Astrocyte (in vitro differentiated cells and primary cell): ENCODE measurements at regions not wholly inside any gene's neighbourhood (a gene's known extent, or its start where the extent isn't known, plus 50 kb on each side); places are given as distances from the start of the nearest gene placed in this dataset.
A peak's percentile ranks its signal among the peaks of the same experiment; 100 is the strongest.

Experiments
- DNase-seq: peaks from one replicate; pipeline ENCODE4 v3.0.0-alpha.2; 2010; ENCODE audit warnings: low read depth
- FAIRE-seq: peaks from 2 replicates; lab custom pipeline; 2011; peaks lifted over from hg19 to GRCh38; lab: Jason Lieb, UNC
- H2AFZ ChIP-seq: 2 replicates; pipeline ENCODE4 v1.6.0; 2012; ENCODE audit warnings: low read depth, low read length, inconsistent platforms
- H3K27ac ChIP-seq: 2 replicates; pipeline ENCODE4 v1.5.1; 2011; ENCODE audit warnings: low read depth, low read length, inconsistent platforms
- H3K27me3 ChIP-seq: 2 replicates; pipeline ENCODE4 v1.6.0; 2011; ENCODE audit warnings: low read length, inconsistent platforms; ENCODE audit not compliant: insufficient read depth
- H3K36me3 ChIP-seq: 2 replicates; pipeline ENCODE4 v1.5.1; 2011; ENCODE audit warnings: low read length, inconsistent platforms; ENCODE audit not compliant: insufficient read depth
- H3K4me1 ChIP-seq: 2 replicates; pipeline ENCODE4 v1.5.1; 2011; ENCODE audit warnings: low read length, inconsistent platforms; ENCODE audit not compliant: insufficient read depth
- H3K4me2 ChIP-seq: 2 replicates; pipeline ENCODE4 v1.6.0; 2012; ENCODE audit warnings: low read length, inconsistent platforms
- H3K4me3 ChIP-seq: 2 replicates; pipeline ENCODE4 v1.5.1; 2011; ENCODE audit warnings: low read depth, mild to moderate bottlenecking, low read length, inconsistent platforms; ENCODE audit not compliant: insufficient read depth
- H3K79me2 ChIP-seq: 2 replicates; pipeline ENCODE4 v1.6.0; 2012; ENCODE audit warnings: mild to moderate bottlenecking, low read length, inconsistent platforms; ENCODE audit not compliant: insufficient read depth
- H3K9ac ChIP-seq: 2 replicates; pipeline ENCODE4 v1.6.0; 2012; ENCODE audit warnings: mild to moderate bottlenecking, low read length, inconsistent platforms
- H3K9me3 ChIP-seq: 2 replicates; pipeline ENCODE4 v1.5.1; 2012; ENCODE audit warnings: low read depth, mild to moderate bottlenecking, low read length, inconsistent platforms; ENCODE audit not compliant: insufficient read depth
- H4K20me1 ChIP-seq: 2 replicates; pipeline ENCODE4 v1.6.0; 2012; ENCODE audit warnings: low read length, inconsistent platforms; ENCODE audit not compliant: insufficient read depth
- H3K27ac Mint-ChIP-seq: one replicate; pipeline ENCODE4 v1.8.0; 2021; ENCODE audit warnings: mild to moderate bottlenecking, mixed read lengths; ENCODE audit not compliant: unreplicated experiment
- H3K27me3 Mint-ChIP-seq: one replicate; pipeline ENCODE4 v1.8.0; 2021; ENCODE audit warnings: low read depth, mixed read lengths; ENCODE audit not compliant: unreplicated experiment
- H3K36me3 Mint-ChIP-seq: one replicate; pipeline ENCODE4 v1.8.0; 2021; ENCODE audit warnings: low read depth, mixed read lengths; ENCODE audit not compliant: unreplicated experiment
- H3K4me1 Mint-ChIP-seq: one replicate; pipeline ENCODE4 v1.8.0; 2021; ENCODE audit warnings: low read depth, mixed read lengths; ENCODE audit not compliant: unreplicated experiment
- H3K4me3 Mint-ChIP-seq: one replicate; pipeline ENCODE4 v1.8.0; 2021; ENCODE audit warnings: mild to moderate bottlenecking, moderate library complexity, mixed read lengths; ENCODE audit not compliant: unreplicated experiment
- H3K9me3 Mint-ChIP-seq: one replicate; pipeline ENCODE4 v1.8.0; 2021; ENCODE audit warnings: mild to moderate bottlenecking, mixed read lengths; ENCODE audit not compliant: unreplicated experiment
- CTCF ChIP-seq: IDR thresholded peaks from 2 replicates; pipeline ENCODE4 v1.5.1; 2011; ENCODE audit warnings: low read depth, mild to moderate bottlenecking, inconsistent platforms, low read length, moderate library complexity; ENCODE audit not compliant: insufficient read depth
- EZH2 ChIP-seq: IDR thresholded peaks from 2 replicates; pipeline ENCODE4 v1.6.1; 2012; ENCODE audit warnings: mild to moderate bottlenecking, low read length, inconsistent platforms; ENCODE audit not compliant: insufficient read depth

- Mint-ChIP-seq H3K9me3 (peaks cover 3% of the 10 kb centered on the region), H3K4me1 (peaks cover 16% of the 10 kb centered on the region), H3K4me3 (no peak overlapping the region), H3K36me3 (peaks cover 5% of the 10 kb centered on the region), H3K27ac (peak overlapping the region; percentile 96), H3K27me3 (no peaks in the 10 kb centered on the region)
- Histone ChIP-seq H4K20me1 (no peaks in the 10 kb centered on the region), H3K4me2 (no peak overlapping the region), H3K27ac (no peak overlapping the region), H3K79me2 (no peaks in the 10 kb centered on the region), H3K4me1 (peaks cover 5% of the 10 kb centered on the region), H3K9ac (no peak overlapping the region), H2AFZ (no peak overlapping the region), H3K4me3 (no peak overlapping the region), H3K36me3 (no peaks in the 10 kb centered on the region), H3K27me3 (no peaks in the 10 kb centered on the region), H3K9me3 (no peaks in the 10 kb centered on the region)
- TF ChIP-seq CTCF, result no peak
- DNase-seq (no peak), FAIRE-seq (no peak)
These were observed 339.8 kb downstream of the PAPSS1 start for GRCh38 chr4:107380190-107380589.

- Mint-ChIP-seq H3K4me3 (no peak overlapping the region), H3K27me3 (no peaks in the 10 kb centered on the region), H3K4me1 (peaks cover 16% of the 10 kb centered on the region), H3K9me3 (peaks cover 3% of the 10 kb centered on the region), H3K27ac (peak overlapping the region; percentile 96), H3K36me3 (peaks cover 5% of the 10 kb centered on the region)
- Histone ChIP-seq H3K4me3 (no peak overlapping the region), H2AFZ (peak overlapping the region; percentile 29), H3K27me3 (no peaks in the 10 kb centered on the region), H3K27ac (no peak overlapping the region), H3K9me3 (no peaks in the 10 kb centered on the region), H3K79me2 (no peaks in the 10 kb centered on the region), H3K9ac (no peak overlapping the region), H4K20me1 (no peaks in the 10 kb centered on the region), H3K36me3 (no peaks in the 10 kb centered on the region), H3K4me2 (no peak overlapping the region), H3K4me1 (peaks cover 5% of the 10 kb centered on the region)
- TF ChIP-seq CTCF (no peak), EZH2 (no peak)
- DNase-seq (peak; percentile 40), FAIRE-seq (no peak)
These were observed 340.8 kb downstream of the PAPSS1 start for GRCh38 chr4:107379054-107379869.

GRCh38 chr4:107376293-107376692, 340.2 kb upstream of the DKK2 start:
- Mint-ChIP-seq H3K4me1 (peaks cover 16% of the 10 kb centered on the region), H3K9me3 (peaks cover 3% of the 10 kb centered on the region), H3K4me3 (no peak overlapping the region), H3K27ac (no peak overlapping the region), H3K36me3 (peaks cover 5% of the 10 kb centered on the region), H3K27me3 (no peaks in the 10 kb centered on the region)
- Histone ChIP-seq H3K9ac (no peak overlapping the region), H3K27me3 (no peaks in the 10 kb centered on the region), H3K27ac (no peak overlapping the region), H3K9me3 (no peaks in the 10 kb centered on the region), H3K4me1 (peaks cover 5% of the 10 kb centered on the region), H3K79me2 (no peaks in the 10 kb centered on the region), H2AFZ (no peak overlapping the region), H3K4me3 (no peak overlapping the region), H4K20me1 (no peaks in the 10 kb centered on the region), H3K4me2 (no peak overlapping the region), H3K36me3 (no peaks in the 10 kb centered on the region)
- no peak for FAIRE-seq
- no peak for DNase-seq
- no peak for TF ChIP-seq EZH2
- no peak for TF ChIP-seq CTCF
